ENCODE measurements at regions not wholly inside any gene's neighbourhood (a gene's known extent, or its start where the extent isn't known, plus 50 kb on each side); places are given as distances from the start of the nearest gene placed in this dataset.
"Not testable (repeated sequence)": the region's sequence is repeated elsewhere in the genome, so short reads cannot be mapped to it uniquely, and the experiment has no call there.

GRCh38 chr17:22226932-22227331 is 534.6 kb downstream of the KCNJ18 start:
- ATAC-seq; intact Hi-C loops (cut with DNase I); DNase-seq (ENCODE audit: missing footprints): not testable (repeated sequence)

GRCh38 chr17:22227699-22228553 is 535.6 kb downstream of the KCNJ18 start:
- DNase-seq (ENCODE audit: missing footprints); ATAC-seq; intact Hi-C loops (cut with DNase I): not testable (repeated sequence)

- DNase-seq (ENCODE audit: missing footprints); ATAC-seq; intact Hi-C loops (cut with DNase I): not testable (repeated sequence)
Observed at GRCh38 chr17:22229821-22230220, 537.5 kb downstream of the KCNJ18 start.

GRCh38 chr17:22233382-22233781 is 541.1 kb downstream of the KCNJ18 start:
- ATAC-seq = no peak
- DNase-seq (ENCODE audit: missing footprints) = no peak
- intact Hi-C loops (cut with DNase I) = no loop called here

GRCh38 chr17:22242472-22242871 is 550.1 kb downstream of the KCNJ18 start:
- DNase-seq (ENCODE audit: missing footprints) (no peak), ATAC-seq (no peak)
- intact Hi-C loops (cut with DNase I) = no loop called here

- intact Hi-C loops (cut with DNase I) = no loop called here
- ATAC-seq = no peak
- no peak for DNase-seq (ENCODE audit: missing footprints)
Observed at GRCh38 chr17:22251498-22251897, 559.2 kb downstream of the KCNJ18 start.

- DNase-seq (ENCODE audit: missing footprints) (no peak), ATAC-seq (no peak)
- intact Hi-C loops (cut with DNase I) = no loop called here
Observed at GRCh38 chr17:22253007-22253406, 560.7 kb downstream of the KCNJ18 start.

GRCh38 chr17:22265807-22266206 is 573.5 kb downstream of the KCNJ18 start:
- intact Hi-C loops (cut with DNase I) = no loop called here
- ATAC-seq = no peak

GRCh38 chr17:22266231-22266630 is 573.9 kb downstream of the KCNJ18 start:
- no peak for ATAC-seq
- intact Hi-C loops (cut with DNase I) = no loop called here
- no peak for DNase-seq (ENCODE audit: missing footprints)

More at GRCh38 chr17:22265807-22266206, 573.5 kb downstream of the KCNJ18 start:
- DNase-seq (ENCODE audit: missing footprints) = no peak

- intact Hi-C loops (cut with DNase I) = no loop called here
- DNase-seq (ENCODE audit: missing footprints) (no peak), ATAC-seq (no peak)
Observed at GRCh38 chr17:22267019-22267418, 574.7 kb downstream of the KCNJ18 start.

GRCh38 chr17:22268214-22268911 is 576.0 kb downstream of the KCNJ18 start:
- ATAC-seq (no peak), DNase-seq (ENCODE audit: missing footprints) (no peak)
- intact Hi-C loops (cut with DNase I) = no loop called here

- DNase-seq (ENCODE audit: missing footprints) (no peak), ATAC-seq (no peak)
- intact Hi-C loops (cut with DNase I) = no loop called here
Observed at GRCh38 chr17:22268912-22269220, 576.5 kb downstream of the KCNJ18 start.

- DNase-seq (ENCODE audit: missing footprints) (no peak), ATAC-seq (no peak)
- intact Hi-C loops (cut with DNase I) = no loop called here
Observed at GRCh38 chr17:22270381-22270780, 578.1 kb downstream of the KCNJ18 start.

GRCh38 chr17:22270809-22271208 is 578.5 kb downstream of the KCNJ18 start:
- intact Hi-C loops (cut with DNase I); ATAC-seq; DNase-seq (ENCODE audit: missing footprints): not testable (repeated sequence)

- ATAC-seq = no peak
- no peak for DNase-seq (ENCODE audit: missing footprints)
- intact Hi-C loops (cut with DNase I) = no loop called here
Observed at GRCh38 chr17:22272363-22273146, 580.2 kb downstream of the KCNJ18 start.

GRCh38 chr17:22273308-22273707 is 581.0 kb downstream of the KCNJ18 start:
- intact Hi-C loops (cut with DNase I) = no loop called here
- no peak for ATAC-seq
- DNase-seq (ENCODE audit: missing footprints) = no peak

- no peak for DNase-seq (ENCODE audit: missing footprints)
- intact Hi-C loops (cut with DNase I) = no loop called here
- no peak for ATAC-seq
Observed at GRCh38 chr17:22277595-22277994, 585.3 kb downstream of the KCNJ18 start.

- DNase-seq (ENCODE audit: missing footprints) (no peak), ATAC-seq (no peak)
- intact Hi-C loops (cut with DNase I) = no loop called here
Observed at GRCh38 chr17:22278302-22279275, 586.3 kb downstream of the KCNJ18 start.

Measured in Right ventricle myocardium inferior (tissue), 1 donor.